ENCODE measurements at regions not wholly inside any gene's neighbourhood (a gene's known extent, or its start where the extent isn't known, plus 50 kb on each side); places are given as distances from the start of the nearest gene placed in this dataset.

DNA sequence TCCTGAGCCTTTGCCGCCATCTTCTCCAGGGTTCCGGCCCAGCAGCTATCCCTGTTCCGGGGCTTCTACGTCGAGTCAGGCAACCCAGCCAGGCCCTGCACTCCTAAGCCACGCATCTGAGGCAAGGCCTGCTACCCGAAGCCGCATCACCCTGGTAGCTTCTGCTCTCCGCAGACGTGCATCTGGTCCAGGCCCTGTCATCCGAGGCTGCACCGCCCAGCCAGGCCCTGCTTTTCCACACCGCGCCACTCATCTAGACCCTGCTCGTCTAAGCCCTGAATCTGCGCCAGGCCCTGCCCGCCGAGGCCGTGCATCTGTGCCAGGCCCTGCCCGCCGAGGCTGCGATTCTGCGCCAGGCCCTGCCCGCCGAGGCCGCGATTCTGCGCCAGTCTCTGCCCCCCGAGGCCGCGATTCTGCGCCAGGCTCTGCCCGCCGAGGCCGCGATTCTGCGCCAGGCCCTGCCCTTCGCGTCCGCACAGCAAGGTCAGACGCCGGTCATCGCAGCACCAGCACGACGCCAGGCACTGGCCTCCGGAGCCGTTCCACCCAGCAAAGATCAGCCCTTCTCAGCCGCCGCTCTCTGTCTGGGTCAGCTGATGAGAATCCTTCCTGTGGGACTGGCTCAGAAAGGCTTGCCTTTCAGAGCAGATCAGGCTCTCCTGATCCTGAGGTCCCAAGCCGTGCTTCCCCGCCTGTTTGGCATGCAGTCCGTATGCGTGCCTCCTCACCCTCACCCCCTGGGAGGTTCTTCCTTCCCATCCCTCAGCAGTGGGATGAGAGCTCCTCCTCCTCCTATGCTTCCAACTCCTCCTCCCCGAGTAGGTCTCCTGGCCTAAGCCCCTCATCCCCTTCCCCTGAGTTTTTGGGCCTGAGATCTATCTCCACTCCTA is 75.1 kb downstream of the NUDT10 start:
- H3K27ac ChIP-seq, result no peak overlapping the region
- H3K36me3 ChIP-seq (replicated peaks in 1 of 2), result no peaks in the 10 kb centered on the region
- TF ChIP-seq, protein P1, sequence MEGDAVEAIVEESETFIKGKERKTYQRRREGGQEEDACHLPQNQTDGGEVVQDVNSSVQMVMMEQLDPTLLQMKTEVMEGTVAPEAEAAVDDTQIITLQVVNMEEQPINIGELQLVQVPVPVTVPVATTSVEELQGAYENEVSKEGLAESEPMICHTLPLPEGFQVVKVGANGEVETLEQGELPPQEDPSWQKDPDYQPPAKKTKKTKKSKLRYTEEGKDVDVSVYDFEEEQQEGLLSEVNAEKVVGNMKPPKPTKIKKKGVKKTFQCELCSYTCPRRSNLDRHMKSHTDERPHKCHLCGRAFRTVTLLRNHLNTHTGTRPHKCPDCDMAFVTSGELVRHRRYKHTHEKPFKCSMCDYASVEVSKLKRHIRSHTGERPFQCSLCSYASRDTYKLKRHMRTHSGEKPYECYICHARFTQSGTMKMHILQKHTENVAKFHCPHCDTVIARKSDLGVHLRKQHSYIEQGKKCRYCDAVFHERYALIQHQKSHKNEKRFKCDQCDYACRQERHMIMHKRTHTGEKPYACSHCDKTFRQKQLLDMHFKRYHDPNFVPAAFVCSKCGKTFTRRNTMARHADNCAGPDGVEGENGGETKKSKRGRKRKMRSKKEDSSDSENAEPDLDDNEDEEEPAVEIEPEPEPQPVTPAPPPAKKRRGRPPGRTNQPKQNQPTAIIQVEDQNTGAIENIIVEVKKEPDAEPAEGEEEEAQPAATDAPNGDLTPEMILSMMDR (IDR thresholded peaks at IDR 0.05), result no peak
- TF ChIP-seq POLR2A (IDR thresholded peaks at IDR 0.05), result no peak
- no peak for DNase-seq
- H3K4me1 ChIP-seq (replicated peaks in 1 of 2), result no peaks in the 10 kb centered on the region
- no peaks in the 10 kb centered on the region for H3K9me3 ChIP-seq (replicated peaks in 1 of 3)
- no peak overlapping the region for H3K4me3 ChIP-seq
- peaks cover 17% of the 10 kb centered on the region for H3K27me3 ChIP-seq
- 90 to 97% (median 91%) methylated on average over 10 to 54 of the region's 54 CpGs for WGBS, 4 donors
- intact Hi-C loops (cut with DNase I), result no loop called here

DNA sequence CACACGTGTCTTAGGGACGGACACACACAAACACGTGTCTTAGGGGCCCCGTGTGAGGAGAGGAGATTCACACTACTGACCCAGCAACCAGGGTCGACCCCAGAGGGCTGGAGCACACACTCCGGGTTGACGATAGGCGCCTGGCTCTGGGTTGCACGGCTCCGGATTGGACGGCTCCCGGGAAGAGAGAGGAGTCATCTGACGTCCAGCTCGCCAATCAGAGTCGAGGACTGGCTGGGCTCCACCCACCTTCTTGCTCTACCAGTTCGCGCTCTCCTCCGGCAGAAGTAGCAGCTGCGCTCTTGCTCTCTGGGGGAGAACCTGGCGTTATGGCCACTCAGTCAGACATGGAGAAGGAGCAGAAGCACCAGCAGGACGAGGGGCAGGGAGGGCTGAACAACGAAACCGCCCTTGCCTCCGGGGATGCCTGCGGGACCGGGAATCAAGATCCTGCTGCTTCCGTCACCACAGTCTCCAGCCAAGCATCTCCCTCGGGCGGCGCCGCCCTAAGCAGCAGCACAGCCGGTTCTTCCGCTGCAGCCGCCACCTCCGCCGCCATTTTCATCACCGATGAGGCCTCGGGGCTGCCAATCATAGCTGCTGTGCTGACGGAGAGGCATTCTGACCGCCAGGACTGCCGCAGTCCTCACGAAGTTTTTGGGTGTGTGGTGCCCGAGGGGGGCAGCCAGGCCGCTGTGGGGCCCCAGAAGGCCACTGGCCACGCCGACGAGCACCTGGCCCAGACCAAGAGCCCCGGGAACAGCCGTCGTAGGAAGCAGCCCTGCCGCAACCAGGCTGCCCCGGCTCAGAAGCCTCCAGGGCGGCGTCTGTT is 74.3 kb downstream of the NUDT10 start:
- intact Hi-C loops (cut with DNase I), result no loop called here
- TF ChIP-seq, protein P1 (IDR thresholded peaks at IDR 0.05), result no peak
- no peak for TF ChIP-seq POLR2A (IDR thresholded peaks at IDR 0.05)
- Histone ChIP-seq H3K9me3 (replicated peaks in 1 of 3) (no peaks in the 10 kb centered on the region), H3K36me3 (replicated peaks in 1 of 2) (no peaks in the 10 kb centered on the region), H3K4me1 (replicated peaks in 1 of 2) (no peaks in the 10 kb centered on the region), H3K27ac (no peak overlapping the region), H3K27me3 (peaks cover 17% of the 10 kb centered on the region), H3K4me3 (no peak overlapping the region)
- WGBS, 4 donors, result 87 to 97% (median 92%) methylated on average over 18 to 54 of the region's 54 CpGs
- DNase-seq, result no peak

DNA sequence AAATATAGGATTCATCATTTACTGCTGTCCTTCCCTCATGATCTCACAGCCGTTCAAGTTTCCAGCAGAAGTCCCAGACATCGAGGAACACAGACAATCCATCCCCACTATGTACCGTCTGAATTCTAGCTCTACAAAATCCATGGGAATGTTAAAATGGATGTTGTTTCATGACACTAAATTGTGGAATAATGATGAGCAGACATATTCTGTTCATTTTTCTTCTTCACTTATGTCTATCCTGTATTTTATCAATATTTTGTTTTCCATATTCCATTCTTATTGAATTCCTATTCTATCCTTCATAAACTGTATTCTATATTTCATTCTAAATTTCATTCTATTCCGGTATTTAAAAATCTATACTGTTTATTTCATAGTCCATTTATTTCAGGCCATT is 71.8 kb downstream of the NUDT10 start:
- H3K36me3 ChIP-seq (replicated peaks in 1 of 2), result no peaks in the 10 kb centered on the region
- H3K4me1 ChIP-seq (replicated peaks in 1 of 2), result no peaks in the 10 kb centered on the region
- intact Hi-C loops (cut with DNase I), result no loop called here
- H3K27ac ChIP-seq, result no peak overlapping the region
- no peak for DNase-seq
- no peaks in the 10 kb centered on the region for H3K9me3 ChIP-seq (replicated peaks in 1 of 3)
- peaks cover 8% of the 10 kb centered on the region for H3K27me3 ChIP-seq
- TF ChIP-seq POLR2A (IDR thresholded peaks at IDR 0.05), result no peak
- TF ChIP-seq, protein P1 (IDR thresholded peaks at IDR 0.05), result no peak
- H3K4me3 ChIP-seq, result no peak overlapping the region
- 86 to 96% (median 94%) methylated on average over 4 of the region's 4 CpGs for WGBS, 4 donors
